ENCODE measurements at regions not wholly inside any gene's neighbourhood (a gene's known extent, or its start where the extent isn't known, plus 50 kb on each side); places are given as distances from the start of the nearest gene placed in this dataset.

- H3K9me3 ChIP-seq (ENCODE audit: control extremely low read depth in 1 of 3, control insufficient read depth in 2 of 3, insufficient read depth in 1 of 3, low read length in 2 of 3): peaks cover 0 to 3% (median 0%) of the 10 kb centered on the region in 3 donors
- no peaks in the 10 kb centered on the region for H3K36me3 ChIP-seq (replicated peaks in 1 of 2; ENCODE audit: control extremely low read depth in 1 of 2, control insufficient read depth in 1 of 2, extremely low read depth in 1 of 2, insufficient read depth in 2 of 2, low read length in 1 of 2)
- H3K4me1 ChIP-seq (ENCODE audit: control insufficient read depth in 2 of 2, insufficient read depth in 2 of 2, low read length in 2 of 2): peaks cover 11 to 16% of the 10 kb centered on the region in 2 donors
- no peaks in the 10 kb centered on the region for H3K27me3 Mint-ChIP-seq
- ChIA-PET CTCF (interaction anchor here (1.1 kb wide), 1 partner anchor 53 kb away, joined by 3 read pairs; no protein-coding TSS in a partner anchor), POLR2A (no interaction called here)
- no peak overlapping the region for H3K27ac ChIP-seq (ENCODE audit: low read length in 2 of 2)
- no peak overlapping the region for H3K4me3 Mint-ChIP-seq
- H3K4me2 ChIP-seq (replicated peaks; ENCODE audit: low read depth, low read length, poor library complexity, severe bottlenecking): no peak overlapping the region
- no peak for DNase-seq
- WGBS (ENCODE audit: insufficient coverage): 96% methylated on average over 2 of the region's 6 CpGs
- H3K9me3 Mint-ChIP-seq (ENCODE audit: insufficient read depth): peaks cover 4% of the 10 kb centered on the region
- H3K9ac ChIP-seq (ENCODE audit: low read length): no peak overlapping the region
- H4K20me1 ChIP-seq (ENCODE audit: control insufficient read depth, insufficient read depth, low read length, poor library complexity, severe bottlenecking): no peaks in the 10 kb centered on the region
- no peaks in the 10 kb centered on the region for H3K27me3 ChIP-seq (replicated peaks in 1 of 4; ENCODE audit: control extremely low read depth in 1 of 4, control insufficient read depth in 3 of 4, insufficient read depth in 4 of 4, low read length in 3 of 4)
- peaks cover 23% of the 10 kb centered on the region for H3K4me1 Mint-ChIP-seq
- H3K27ac Mint-ChIP-seq: no peak overlapping the region
- ATAC-seq (ENCODE audit: low read depth): no peak
- TF ChIP-seq CTCF (IDR thresholded peaks at IDR 0.05) (no peak), EZH2 (IDR thresholded peaks at IDR 0.05; ENCODE audit: borderline replicate concordance, insufficient read depth, low read depth, low read length, poor library complexity, severe bottlenecking) (no peak)
- no peaks in the 10 kb centered on the region for H3K79me2 ChIP-seq (ENCODE audit: control insufficient read depth, insufficient read depth, low read length)
- H3K4me3 ChIP-seq (ENCODE audit: control extremely low read depth in 1 of 5, extremely low read depth in 1 of 5, insufficient read depth in 1 of 5, low read depth in 2 of 5, low read length in 4 of 5): no peak overlapping the region
- intact Hi-C loops (cut with micrococcal nuclease): no loop called here
- H2AFZ ChIP-seq (ENCODE audit: insufficient read depth, low read depth, low read length, poor library complexity, severe bottlenecking): no peak overlapping the region
Measured at GRCh38 chr10:4057021-4057420, 272.0 kb upstream of the KLF6 start.

GRCh38 chr10:4054656-4055435 is 269.8 kb upstream of the KLF6 start:
- Mint-ChIP-seq H3K9me3 (ENCODE audit: insufficient read depth) (peaks cover 4% of the 10 kb centered on the region), H3K27me3 (no peaks in the 10 kb centered on the region), H3K4me3 (no peak overlapping the region), H3K4me1 (peaks cover 25% of the 10 kb centered on the region), H3K27ac (no peak overlapping the region)
- CTCF ChIA-PET: no interaction called here
- POLR2A ChIA-PET: no interaction called here
- Histone ChIP-seq H3K27ac (ENCODE audit: low read length in 2 of 2) (no peak overlapping the region), H3K4me3 (ENCODE audit: control extremely low read depth in 1 of 5, extremely low read depth in 1 of 5, insufficient read depth in 1 of 5, low read depth in 2 of 5, low read length in 4 of 5) (no peak overlapping the region), H3K79me2 (ENCODE audit: control insufficient read depth, insufficient read depth, low read length) (no peaks in the 10 kb centered on the region), H2AFZ (ENCODE audit: insufficient read depth, low read depth, low read length, poor library complexity, severe bottlenecking) (no peak overlapping the region), H3K27me3 (replicated peaks in 1 of 4; ENCODE audit: control extremely low read depth in 1 of 4, control insufficient read depth in 3 of 4, insufficient read depth in 4 of 4, low read length in 3 of 4) (no peaks in the 10 kb centered on the region), H4K20me1 (ENCODE audit: control insufficient read depth, insufficient read depth, low read length, poor library complexity, severe bottlenecking) (no peaks in the 10 kb centered on the region), H3K36me3 (replicated peaks in 1 of 2; ENCODE audit: control extremely low read depth in 1 of 2, control insufficient read depth in 1 of 2, extremely low read depth in 1 of 2, insufficient read depth in 2 of 2, low read length in 1 of 2) (no peaks in the 10 kb centered on the region), H3K4me2 (replicated peaks; ENCODE audit: low read depth, low read length, poor library complexity, severe bottlenecking) (no peak overlapping the region), H3K9ac (ENCODE audit: low read length) (no peak overlapping the region), H3K9me3 (ENCODE audit: control extremely low read depth in 1 of 3, control insufficient read depth in 2 of 3, insufficient read depth in 1 of 3, low read length in 2 of 3) (peaks cover 0 to 5% (median 0%) of the 10 kb centered on the region in 3 donors), H3K4me1 (ENCODE audit: control insufficient read depth in 2 of 2, insufficient read depth in 2 of 2, low read length in 2 of 2) (peaks cover 8 to 21% of the 10 kb centered on the region in 2 donors)
- intact Hi-C loops (cut with micrococcal nuclease): no loop called here
- no peak for DNase-seq
- no peak for ATAC-seq (ENCODE audit: low read depth)
- TF ChIP-seq EZH2 (IDR thresholded peaks at IDR 0.05; ENCODE audit: borderline replicate concordance, insufficient read depth, low read depth, low read length, poor library complexity, severe bottlenecking) (no peak), CTCF (IDR thresholded peaks at IDR 0.05) (no peak)
- WGBS (ENCODE audit: insufficient coverage): 100% methylated on average over 2 of the region's 6 CpGs

Data from B cell (primary cell).